HCT116 (cell line): ENCODE measurements at regions not wholly inside any gene's neighbourhood (a gene's known extent, or its start where the extent isn't known, plus 50 kb on each side); places are given as distances from the start of the nearest gene placed in this dataset.

Experiments
- ATAC-seq: fragments of 200-7000 bp; cut with Tn5 transposase; 2 replicates; pipeline ENCODE4 v1.9.1; 2020; ENCODE audit warnings: mild to moderate bottlenecking, moderate library complexity
- BruUV-seq: library from RNA; stranded (reverse); fragments of 400-500 nt; replicated peaks from 2 replicates; lab custom pipeline; 2021; lab: Mats Ljungman, UMichigan
- CTCF ChIA-PET: fragments of 300-600 bp; sonication (Branson Sonifier 250); formaldehyde crosslinking; loops from one replicate; lab custom pipeline; 2021; ENCODE audit warnings: antibody characterized with exemption; lab: Charles Lee
- POLR2A ChIA-PET: fragments of 300-600, 350-600 bp; sonication (Branson Sonifier 250); formaldehyde crosslinking; loops from one replicate; lab custom pipeline; 2021; ENCODE audit warnings: antibody characterized with exemption; lab: Charles Lee
- RAD21 ChIA-PET, 2 experiments: fragments of 300-600 bp; sonication (Branson Sonifier 250); formaldehyde crosslinking; loops; one replicate each; lab custom pipeline; 2023; ENCODE audit warnings: low total read pairs in 2 of 2; ENCODE audit not compliant: uncharacterized antibody in 2 of 2, unreplicated experiment in 2 of 2, low non-redundant PET in 1 of 2; lab: Charles Lee
- DNase-seq: peaks from one replicate; pipeline ENCODE4 v3.0.0-alpha.2; 2010; ENCODE audit warnings: low read depth, low spot score
- H2AFZ ChIP-seq: fragments of 200-600 bp; shearing (Covaris generic), sonication (generic); 2 replicates; pipeline ENCODE4 v1.6.1; 2017; ENCODE audit warnings: low read depth, mixed run types, mixed read lengths, antibody characterized with exemption, low read length; ENCODE audit not compliant: poor library complexity, severe bottlenecking
- H3K27ac ChIP-seq: 2 replicates; pipeline ENCODE4 v1.5.1; 2012; ENCODE audit warnings: low read depth, low read length
- H3K27me3 ChIP-seq: fragments of 200-600 bp; sonication (generic); 2 replicates; pipeline ENCODE4 v1.6.1; 2016; ENCODE audit warnings: mixed run types, low read length, mixed read lengths; ENCODE audit not compliant: insufficient read depth
- H3K36me3 ChIP-seq, 2 experiments: fragments of 200-500 bp in 1 of 2; fragments of 200-600 bp in 1 of 2; sonication (Bioruptor generic) in 1 of 2; sonication (generic) in 1 of 2; 2 replicates each; pipeline versions ENCODE4 v1.5.1 to v1.6.1; 2014 to 2016; ENCODE audit warnings: low read length in 2 of 2, inconsistent platforms in 1 of 2, mixed read lengths in 1 of 2, mixed run types in 1 of 2; ENCODE audit not compliant: insufficient read depth in 2 of 2, control insufficient read depth in 1 of 2
- H3K4me1 ChIP-seq, 2 experiments: fragments of 200-600 bp in 1 of 2; sonication (generic) in 1 of 2; 2 replicates each; pipeline versions ENCODE4 v1.5.1 to v1.6.1; 2012 to 2017; ENCODE audit warnings: low read length in 2 of 2, inconsistent platforms in 1 of 2, mild to moderate bottlenecking in 1 of 2, mixed read lengths in 1 of 2, mixed run types in 1 of 2, moderate library complexity in 1 of 2; ENCODE audit not compliant: insufficient read depth in 2 of 2, control insufficient read depth in 1 of 2
- H3K4me2 ChIP-seq: fragments of 200-600 bp; sonication (generic); 2 replicates; pipeline ENCODE4 v1.6.1; 2017; ENCODE audit warnings: mixed run types, low read length, mixed read lengths
- H3K4me3 ChIP-seq, 2 experiments: fragments of 200-600 bp in 1 of 2; sonication (generic) in 1 of 2; replicated peaks in 1 of 2; 2 replicates each; pipeline ENCODE4 v1.5.1; 2011 to 2016; ENCODE audit warnings: low read length in 2 of 2, control low read depth in 1 of 2, low read depth in 1 of 2, mild to moderate bottlenecking in 1 of 2, mixed read lengths in 1 of 2, mixed run types in 1 of 2
- H3K79me2 ChIP-seq: fragments of 200-600 bp; sonication (generic); 2 replicates; pipeline ENCODE4 v1.6.1; 2017; ENCODE audit warnings: mild to moderate bottlenecking, mixed run types, low read length, moderate library complexity, mixed read lengths; ENCODE audit not compliant: insufficient read depth
- H3K9ac ChIP-seq: fragments of 200-600 bp; sonication (generic); 2 replicates; pipeline ENCODE4 v1.6.1; 2016; ENCODE audit warnings: low read length, mixed read lengths
- H3K9me2 ChIP-seq: fragments of 200-600 bp; sonication (generic), shearing (Covaris generic); 2 replicates; pipeline ENCODE4 v1.6.1; 2017; ENCODE audit warnings: mixed run types, mild to moderate bottlenecking, moderate library complexity; ENCODE audit not compliant: insufficient read depth
- H3K9me3 ChIP-seq, 2 experiments: fragments of 200-500 bp in 1 of 2; fragments of 200-600 bp in 1 of 2; sonication (Bioruptor generic) in 1 of 2; sonication (generic) in 1 of 2; 2 replicates each; pipeline ENCODE4 v1.6.1; 2014 to 2017; ENCODE audit warnings: low read length in 2 of 2, mixed read lengths in 2 of 2, inconsistent platforms in 1 of 2, low read depth in 1 of 2, mild to moderate bottlenecking in 1 of 2, mixed run types in 1 of 2, moderate library complexity in 1 of 2; ENCODE audit not compliant: control insufficient read depth in 1 of 2, insufficient read depth in 1 of 2
- H4K20me1 ChIP-seq: fragments of 200-600 bp; sonication (generic), shearing (Covaris generic); 2 replicates; pipeline ENCODE4 v1.6.1; 2017; ENCODE audit warnings: mixed run types, mild to moderate bottlenecking, moderate library complexity; ENCODE audit not compliant: insufficient read depth
- ATF3 ChIP-seq: IDR thresholded peaks from 2 replicates; pipeline ENCODE4 v1.6.1; 2012
- CBX3 ChIP-seq: IDR thresholded peaks from 2 replicates; pipeline ENCODE4 v1.6.1; 2012; ENCODE audit warnings: low read depth
- CTCF ChIP-seq, 3 experiments: fragments of 200-600 bp in 1 of 3; sonication (generic) in 1 of 3; IDR thresholded peaks in 2 of 3; conservative IDR thresholded peaks in 1 of 3; 2 replicates each; pipeline ENCODE4 v1.5.1; 2012 to 2017; ENCODE audit warnings: low read depth in 2 of 3, low read length in 2 of 3, antibody characterized with exemption in 1 of 3, borderline replicate concordance in 1 of 3, control low read depth in 1 of 3, mild to moderate bottlenecking in 1 of 3, mixed read lengths in 1 of 3, mixed run types in 1 of 3, moderate library complexity in 1 of 3; ENCODE audit not compliant: insufficient read depth in 1 of 3
- ELF1 ChIP-seq: IDR thresholded peaks from 2 replicates; pipeline ENCODE4 v1.6.1; 2012; ENCODE audit warnings: low read depth, borderline replicate concordance
- EZH2phosphoT487 ChIP-seq: fragments of 200-600 bp; IDR thresholded peaks from 2 replicates; pipeline ENCODE4 v1.6.1; 2018; ENCODE audit warnings: antibody characterized with exemption, borderline replicate concordance
- JUND ChIP-seq: IDR thresholded peaks from 2 replicates; pipeline ENCODE4 v1.6.1; 2012
- POLR2A ChIP-seq: IDR thresholded peaks from 2 replicates; pipeline ENCODE4 v1.7.0; 2011; ENCODE audit warnings: borderline replicate concordance; ENCODE audit not compliant: insufficient read depth, insufficient read length; ENCODE audit errors: extremely low read depth
- POLR2AphosphoS5 ChIP-seq: IDR thresholded peaks from 2 replicates; pipeline ENCODE4 v1.6.1; 2011; ENCODE audit warnings: mild to moderate bottlenecking, low read depth, low read length, moderate library complexity
- RAD21 ChIP-seq: IDR thresholded peaks from 2 replicates; pipeline ENCODE4 v1.6.1; 2012; ENCODE audit warnings: low read depth, mild to moderate bottlenecking
- SRF ChIP-seq: IDR thresholded peaks from 2 replicates; pipeline ENCODE4 v1.6.1; 2012; ENCODE audit warnings: low read depth
- TCF7L2 ChIP-seq: IDR thresholded peaks from 2 replicates; pipeline ENCODE4 v1.7.0; 2011; ENCODE audit warnings: borderline replicate concordance, inconsistent platforms; ENCODE audit not compliant: insufficient read depth, insufficient read length; ENCODE audit errors: extremely low read depth
- YY1 ChIP-seq: IDR thresholded peaks from 2 replicates; pipeline ENCODE4 v1.6.1; 2011; ENCODE audit warnings: low read length, low read depth, moderate library complexity, mild to moderate bottlenecking; ENCODE audit not compliant: insufficient replicate concordance; ENCODE audit errors: extremely low read depth
- ZBTB33 ChIP-seq: IDR thresholded peaks from 2 replicates; pipeline ENCODE4 v1.6.1; 2011; ENCODE audit warnings: mild to moderate bottlenecking, low read length, moderate library complexity; ENCODE audit not compliant: insufficient replicate concordance; ENCODE audit errors: extremely low read depth
- ZNF274 ChIP-seq: fragments of 200-500 bp; sonication (Bioruptor generic); IDR thresholded peaks from 2 replicates; pipeline ENCODE4 v1.6.1; 2014; ENCODE audit warnings: mild to moderate bottlenecking, low read depth, low read length, inconsistent platforms
- intact Hi-C: fragments of 100-400 bp; cut with micrococcal nuclease; formaldehyde crosslinking; loops from 2 replicates; pipeline ENCODE4 v1.10.0; 2022

- no peaks in the 10 kb centered on the region for H3K79me2 ChIP-seq
- POLR2A ChIA-PET: no interaction called here
- TF ChIP-seq CTCF (IDR thresholded peaks at IDR 0.05 in 2 of 3, conservative IDR thresholded peaks at IDR 0.05 in 1 of 3; ENCODE audit: borderline replicate concordance in 1 of 3, insufficient read depth in 1 of 3, low read depth in 2 of 3, low read length in 2 of 3) (no peak), RAD21 (no peak), ELF1 (no peak), ZNF274 (no peak), YY1 (no peak), ATF3 (no peak), POLR2AphosphoS5 (no peak), JUND (no peak), POLR2A (no peak), EZH2phosphoT487 (no peak), CBX3 (no peak), ZBTB33 (no peak), SRF (no peak), TCF7L2 (no peak)
- TF ChIP-seq, all 23 proteins: peak for 0
- Histone ChIP-seq H3K9me3 (no peaks in the 10 kb centered on the region), H3K4me3 (no peak overlapping the region), H3K27ac (no peak overlapping the region), H3K9me2 (no peaks in the 10 kb centered on the region), H2AFZ (no peak overlapping the region), H3K4me1 (peaks cover 0 to 8% of the 10 kb centered on the region in 2 experiments; a peak in 1 of 4 replicates), H3K4me2 (no peak overlapping the region), H3K9ac (no peak overlapping the region), H4K20me1 (no peaks in the 10 kb centered on the region), H3K36me3 (no peaks in the 10 kb centered on the region), H3K27me3 (no peaks in the 10 kb centered on the region)
- intact Hi-C loops: no loop called here
- DNase-seq: no peak
- no peak for ATAC-seq
- no TSS peak for BruUV-seq
- ChIA-PET CTCF (interaction anchor here (1.6 kb wide), 1 partner anchor 34 kb away, joined by 4 read pairs; no protein-coding TSS in a partner anchor), RAD21 (no interaction called here)
Measured at GRCh38 chr2:71889759-71890684, 257.6 kb downstream of the CYP26B1 start.
